ENCODE measurements at regions not wholly inside any gene's neighbourhood (a gene's known extent, or its start where the extent isn't known, plus 50 kb on each side); places are given as distances from the start of the nearest gene placed in this dataset.

DNA sequence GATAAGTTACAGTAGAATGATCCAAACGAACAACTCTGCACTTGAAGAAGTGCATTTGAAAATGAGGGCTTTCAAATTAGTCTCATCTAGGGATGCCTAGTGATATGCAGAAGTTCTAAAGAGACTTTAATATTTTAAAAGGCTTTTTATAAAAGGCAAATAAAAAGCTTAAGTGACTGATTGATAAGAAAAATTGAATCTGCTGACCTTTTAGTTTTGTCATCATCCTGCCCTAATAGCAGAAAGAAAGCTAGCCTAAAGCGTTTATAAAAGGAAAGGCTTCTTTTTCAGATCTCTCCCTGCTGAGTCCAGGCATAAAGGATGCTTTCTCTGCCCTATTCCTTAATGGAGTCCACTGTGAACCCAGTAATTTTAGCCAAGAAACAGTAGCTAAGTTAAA is 72.7 kb upstream of the ALDH1L1 start:
- H3K4me1 ChIP-seq (ENCODE audit: low read length), result no peaks in the 10 kb centered on the region
- H3K79me2 ChIP-seq (ENCODE audit: low read length), result no peaks in the 10 kb centered on the region
- DNase-seq, result no peak
- H2AFZ ChIP-seq (ENCODE audit: low read length), result no peak overlapping the region
- H3F3A ChIP-seq (ENCODE audit: insufficient read depth, low read length), result no peaks in the 10 kb centered on the region
- H3K9me3 ChIP-seq (replicated peaks; ENCODE audit: insufficient read depth, low read length), result no peaks in the 10 kb centered on the region
- H3K27me3 ChIP-seq (replicated peaks; ENCODE audit: insufficient read depth, low read length), result no peaks in the 10 kb centered on the region
- H3K4me2 ChIP-seq (ENCODE audit: low read depth, low read length), result no peak overlapping the region
- H3K9ac ChIP-seq (ENCODE audit: low read length), result no peak overlapping the region
- no peaks in the 10 kb centered on the region for H3K36me3 ChIP-seq (replicated peaks; ENCODE audit: insufficient read depth, low read length)
- TF ChIP-seq EZH2 (optimal IDR thresholded peaks at IDR 0.05; ENCODE audit: low read depth, low read length), result no peak
- H3K27ac ChIP-seq (ENCODE audit: low read length), result no peak overlapping the region
- H3K4me3 ChIP-seq (ENCODE audit: low read length), result no peak overlapping the region
- H4K20me1 ChIP-seq (ENCODE audit: insufficient read depth, low read length), result no peaks in the 10 kb centered on the region
- no peaks in the 10 kb centered on the region for H3K9me2 ChIP-seq (replicated peaks; ENCODE audit: insufficient read depth, low read length)

DNA sequence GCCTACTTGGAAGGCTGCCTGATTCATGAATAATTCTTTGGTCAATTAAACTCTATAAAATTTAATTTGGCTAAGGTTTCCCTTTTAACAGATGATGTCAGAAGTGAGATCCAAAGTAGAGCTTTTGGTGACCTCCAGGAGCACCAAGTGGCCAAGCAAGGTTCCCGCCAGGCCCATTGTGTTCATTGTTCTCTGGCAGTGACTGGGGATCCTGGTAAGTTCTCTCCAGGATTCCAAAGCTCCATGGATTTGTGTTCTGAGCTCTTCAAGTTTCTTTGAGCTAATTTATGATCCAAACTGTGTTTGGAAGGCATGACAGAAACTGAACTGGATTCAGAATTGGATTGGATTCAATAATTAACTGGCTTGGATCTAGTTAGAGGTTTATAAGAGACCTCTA is 72.0 kb upstream of the ALDH1L1 start:
- Histone ChIP-seq H3K27me3 (replicated peaks; ENCODE audit: insufficient read depth, low read length) (no peaks in the 10 kb centered on the region), H3K27ac (ENCODE audit: low read length) (no peak overlapping the region), H3K9me2 (replicated peaks; ENCODE audit: insufficient read depth, low read length) (no peaks in the 10 kb centered on the region), H3K9ac (ENCODE audit: low read length) (no peak overlapping the region), H2AFZ (ENCODE audit: low read length) (no peak overlapping the region), H4K20me1 (ENCODE audit: insufficient read depth, low read length) (no peaks in the 10 kb centered on the region), H3K4me2 (ENCODE audit: low read depth, low read length) (no peak overlapping the region), H3K4me3 (ENCODE audit: low read length) (no peak overlapping the region), H3F3A (ENCODE audit: insufficient read depth, low read length) (no peaks in the 10 kb centered on the region), H3K36me3 (replicated peaks; ENCODE audit: insufficient read depth, low read length) (no peaks in the 10 kb centered on the region), H3K79me2 (ENCODE audit: low read length) (no peaks in the 10 kb centered on the region), H3K9me3 (replicated peaks; ENCODE audit: insufficient read depth, low read length) (no peaks in the 10 kb centered on the region), H3K4me1 (ENCODE audit: low read length) (no peaks in the 10 kb centered on the region)
- TF ChIP-seq EZH2 (optimal IDR thresholded peaks at IDR 0.05; ENCODE audit: low read depth, low read length), result no peak
- no peak for TF ChIP-seq EZH2phosphoT487 (IDR thresholded peaks at IDR 0.05; ENCODE audit: low read length)
- TF ChIP-seq, protein P1, sequence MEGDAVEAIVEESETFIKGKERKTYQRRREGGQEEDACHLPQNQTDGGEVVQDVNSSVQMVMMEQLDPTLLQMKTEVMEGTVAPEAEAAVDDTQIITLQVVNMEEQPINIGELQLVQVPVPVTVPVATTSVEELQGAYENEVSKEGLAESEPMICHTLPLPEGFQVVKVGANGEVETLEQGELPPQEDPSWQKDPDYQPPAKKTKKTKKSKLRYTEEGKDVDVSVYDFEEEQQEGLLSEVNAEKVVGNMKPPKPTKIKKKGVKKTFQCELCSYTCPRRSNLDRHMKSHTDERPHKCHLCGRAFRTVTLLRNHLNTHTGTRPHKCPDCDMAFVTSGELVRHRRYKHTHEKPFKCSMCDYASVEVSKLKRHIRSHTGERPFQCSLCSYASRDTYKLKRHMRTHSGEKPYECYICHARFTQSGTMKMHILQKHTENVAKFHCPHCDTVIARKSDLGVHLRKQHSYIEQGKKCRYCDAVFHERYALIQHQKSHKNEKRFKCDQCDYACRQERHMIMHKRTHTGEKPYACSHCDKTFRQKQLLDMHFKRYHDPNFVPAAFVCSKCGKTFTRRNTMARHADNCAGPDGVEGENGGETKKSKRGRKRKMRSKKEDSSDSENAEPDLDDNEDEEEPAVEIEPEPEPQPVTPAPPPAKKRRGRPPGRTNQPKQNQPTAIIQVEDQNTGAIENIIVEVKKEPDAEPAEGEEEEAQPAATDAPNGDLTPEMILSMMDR (IDR thresholded peaks at IDR 0.05; ENCODE audit: low read length), result no peak
- DNase-seq, result no peak

DNA sequence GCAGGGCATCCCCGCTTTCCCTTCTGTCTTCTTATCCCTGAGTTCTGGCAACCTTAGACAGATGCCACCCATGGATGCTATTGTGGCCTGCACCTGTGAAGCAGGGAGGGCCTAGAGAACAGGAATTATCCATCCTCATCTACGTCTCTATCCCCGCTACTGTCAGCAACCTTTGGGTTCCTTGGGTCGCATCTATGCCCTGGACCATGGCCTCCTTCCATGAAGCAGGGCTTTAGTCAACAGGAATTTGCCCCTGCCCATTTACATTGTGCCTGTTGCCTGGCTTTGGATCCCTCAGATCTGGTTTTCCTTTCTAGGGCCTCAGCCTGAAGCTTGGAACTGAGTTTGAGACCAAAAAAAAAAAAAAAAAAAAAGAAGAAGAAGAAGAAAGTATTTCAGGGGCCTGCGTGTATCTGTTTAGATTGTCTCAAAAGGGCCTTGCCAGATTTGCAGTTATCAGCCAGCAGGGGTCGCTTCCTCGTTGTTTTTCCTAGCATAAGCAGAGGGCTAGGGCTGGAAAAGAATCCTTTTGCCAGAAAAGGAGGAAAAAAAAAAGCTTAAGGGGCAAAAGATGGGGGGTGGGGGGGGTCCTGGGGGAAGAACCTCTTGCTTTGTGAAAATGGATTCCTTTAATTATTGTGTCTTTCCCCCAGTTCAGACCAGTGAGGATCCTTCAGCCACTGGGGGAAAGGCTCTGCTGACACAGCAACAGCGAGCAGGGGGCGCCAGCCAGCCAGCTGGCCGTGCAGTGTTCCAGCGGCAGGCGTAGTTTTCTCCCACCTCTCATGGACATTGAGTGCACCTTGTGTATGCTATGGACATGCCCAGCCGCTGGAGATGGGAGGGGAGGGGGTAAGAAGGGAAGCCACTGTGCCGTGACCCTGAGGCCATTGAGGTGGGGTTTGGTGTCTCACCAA is 65.7 kb upstream of the ALDH1L1 start:
- Histone ChIP-seq H3K9me3 (replicated peaks; ENCODE audit: insufficient read depth, low read length) (no peaks in the 10 kb centered on the region), H3K27ac (ENCODE audit: low read length) (no peak overlapping the region), H3K36me3 (replicated peaks; ENCODE audit: insufficient read depth, low read length) (no peaks in the 10 kb centered on the region), H3K9me2 (replicated peaks; ENCODE audit: insufficient read depth, low read length) (no peaks in the 10 kb centered on the region), H4K20me1 (ENCODE audit: insufficient read depth, low read length) (no peaks in the 10 kb centered on the region), H3K4me1 (ENCODE audit: low read length) (no peaks in the 10 kb centered on the region), H3F3A (ENCODE audit: insufficient read depth, low read length) (no peaks in the 10 kb centered on the region), H3K9ac (ENCODE audit: low read length) (no peak overlapping the region), H3K4me3 (ENCODE audit: low read length) (no peak overlapping the region), H3K79me2 (ENCODE audit: low read length) (no peaks in the 10 kb centered on the region), H3K27me3 (replicated peaks; ENCODE audit: insufficient read depth, low read length) (no peaks in the 10 kb centered on the region), H3K4me2 (ENCODE audit: low read depth, low read length) (peak overlapping the region; percentile 12; the same call in 1 of the 2 replicates), H2AFZ (ENCODE audit: low read length) (peak overlapping the region; percentile 19; the same call in 1 of the 2 replicates)
- TF ChIP-seq EZH2 (optimal IDR thresholded peaks at IDR 0.05; ENCODE audit: low read depth, low read length), result no peak
- no peak for TF ChIP-seq EZH2phosphoT487 (IDR thresholded peaks at IDR 0.05; ENCODE audit: low read length)
- TF ChIP-seq, protein P1 (IDR thresholded peaks at IDR 0.05; ENCODE audit: low read length), result peak; percentile 50
- peak; percentile 29 for DNase-seq
